NCI-H748 (cell line): ENCODE measurements at regions not wholly inside any gene's neighbourhood (a gene's known extent, or its start where the extent isn't known, plus 50 kb on each side); places are given as distances from the start of the nearest gene placed in this dataset.

Experiments used
- DNase-seq: peaks from one replicate; lab custom pipeline; 2025; ENCODE audit not compliant: unreplicated experiment; lab: John Stamatoyannopoulos, UW

GRCh38 chr10:1858048-1858447 lies 120.7 kb upstream of the ADARB2 start:
- no peak for DNase-seq

GRCh38 chr10:1855911-1856310 lies 118.6 kb upstream of the ADARB2 start:
- no peak for DNase-seq

- DNase-seq: no peak
Measured at GRCh38 chr10:1854271-1854670, 116.9 kb upstream of the ADARB2 start.

- no peak for DNase-seq
Measured at GRCh38 chr10:1853801-1854200, 116.5 kb upstream of the ADARB2 start.

- DNase-seq: no peak
Measured at GRCh38 chr10:1852841-1853240, 115.5 kb upstream of the ADARB2 start.

GRCh38 chr10:1851762-1852161 lies 114.4 kb upstream of the ADARB2 start:
- DNase-seq: no peak

- DNase-seq: no peak
Measured at GRCh38 chr10:1850971-1851527, 113.7 kb upstream of the ADARB2 start.

GRCh38 chr10:1847361-1847760 lies 110.0 kb upstream of the ADARB2 start:
- DNase-seq: no peak

- no peak for DNase-seq
Measured at GRCh38 chr10:1846032-1846431, 108.7 kb upstream of the ADARB2 start.

- DNase-seq: no peak
Measured at GRCh38 chr10:1841759-1842158, 104.4 kb upstream of the ADARB2 start.

- DNase-seq: peak; percentile 54
Measured at GRCh38 chr10:1829712-1830111, 92.4 kb upstream of the ADARB2 start.

- no peak for DNase-seq
Measured at GRCh38 chr10:1824928-1825327, 87.6 kb upstream of the ADARB2 start.

- DNase-seq: no peak
Measured at GRCh38 chr10:1814556-1814955, 77.2 kb upstream of the ADARB2 start.

- no peak for DNase-seq
Measured at GRCh38 chr10:1809139-1809741, 71.9 kb upstream of the ADARB2 start.

- no peak for DNase-seq
Measured at GRCh38 chr10:1807924-1808323, 70.6 kb upstream of the ADARB2 start.

GRCh38 chr10:1807196-1807595 lies 69.9 kb upstream of the ADARB2 start:
- DNase-seq: no peak

- no peak for DNase-seq
Measured at GRCh38 chr10:1802413-1802812, 65.1 kb upstream of the ADARB2 start.

GRCh38 chr10:1788401-1788800 lies 51.1 kb upstream of the ADARB2 start:
- no peak for DNase-seq
